ENCODE measurements at regions not wholly inside any gene's neighbourhood (a gene's known extent, or its start where the extent isn't known, plus 50 kb on each side); places are given as distances from the start of the nearest gene placed in this dataset.

DNA sequence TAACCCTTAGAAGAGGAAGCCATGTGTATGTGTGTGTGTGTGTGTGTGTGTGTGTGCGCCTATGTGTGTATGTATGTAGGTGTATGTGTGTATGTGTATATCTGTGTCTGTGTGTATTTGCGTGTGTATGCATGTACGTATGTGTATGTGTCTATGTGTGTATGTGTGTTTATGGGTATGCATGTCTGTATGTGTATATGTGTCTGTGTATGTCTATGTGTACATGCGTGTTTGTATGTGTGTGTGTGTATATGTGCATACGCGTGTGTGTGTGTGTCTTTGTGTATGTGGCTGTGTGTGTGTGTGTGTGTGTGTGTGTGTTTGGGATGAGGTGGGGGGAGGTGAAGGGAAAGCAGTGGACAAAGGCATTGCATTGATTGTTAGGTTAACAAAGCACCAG, 380.2 kb downstream of the HRH4 start:
- no peak for DNase-seq

DNA sequence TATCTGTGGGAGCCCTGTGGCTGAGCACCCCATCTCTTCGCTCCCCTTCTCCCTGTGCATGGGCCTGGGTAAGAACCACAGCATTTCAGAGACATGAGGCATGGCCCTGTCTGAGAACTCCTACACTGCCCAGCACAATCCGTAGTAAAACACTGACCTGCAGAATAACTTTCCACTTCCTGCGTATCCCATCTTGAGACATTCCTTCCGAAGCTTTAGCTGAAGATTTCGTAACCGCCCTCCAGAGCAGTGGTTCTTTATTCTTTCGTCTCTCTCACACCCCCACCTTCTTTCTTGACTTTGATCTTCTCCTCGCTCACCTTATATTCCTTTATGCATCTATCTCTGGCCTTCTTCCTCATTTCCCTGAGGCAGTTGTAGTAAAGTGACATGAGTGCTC, 381.1 kb downstream of the HRH4 start:
- no peak for DNase-seq

DNA sequence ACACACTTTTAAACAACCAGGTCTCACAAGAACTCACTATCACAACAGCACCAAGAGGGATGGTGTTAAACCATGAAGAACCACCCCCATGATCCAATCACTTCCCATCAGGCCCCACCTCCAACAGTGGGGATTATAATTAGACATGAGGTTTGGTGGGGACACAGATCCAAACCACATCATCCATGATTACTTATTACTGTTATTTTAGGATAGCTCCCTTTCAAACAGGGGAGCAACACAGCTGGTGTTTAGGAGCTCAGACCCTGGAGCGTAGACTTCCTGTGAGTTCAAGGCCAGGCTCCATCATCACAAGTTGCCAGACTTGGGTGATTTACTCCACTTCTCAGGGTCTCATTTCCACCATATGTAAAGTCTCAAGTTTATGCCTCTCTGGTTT, 382.7 kb downstream of the HRH4 start:
- DNase-seq = no peak

DNA sequence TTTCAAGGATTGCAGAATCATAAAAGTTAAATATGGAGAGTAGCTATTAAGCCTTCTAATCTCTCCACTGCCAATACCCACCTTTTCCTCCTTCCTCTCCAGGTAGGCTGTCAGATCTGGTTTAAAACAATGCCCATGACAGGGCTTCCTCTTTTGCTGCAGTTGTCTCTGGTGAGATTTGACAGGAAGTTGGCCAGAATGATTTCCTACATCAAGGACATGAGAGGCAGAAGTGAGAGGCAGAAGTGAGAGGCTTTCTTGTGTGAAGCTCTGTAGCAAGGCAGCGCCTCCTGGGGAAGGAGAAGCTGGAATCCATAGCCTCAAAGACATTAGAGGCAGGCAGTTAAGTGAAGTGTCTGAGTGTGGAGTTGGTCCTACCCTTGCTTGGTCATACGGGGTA, 385.7 kb downstream of the HRH4 start:
- DNase-seq = no peak

DNA sequence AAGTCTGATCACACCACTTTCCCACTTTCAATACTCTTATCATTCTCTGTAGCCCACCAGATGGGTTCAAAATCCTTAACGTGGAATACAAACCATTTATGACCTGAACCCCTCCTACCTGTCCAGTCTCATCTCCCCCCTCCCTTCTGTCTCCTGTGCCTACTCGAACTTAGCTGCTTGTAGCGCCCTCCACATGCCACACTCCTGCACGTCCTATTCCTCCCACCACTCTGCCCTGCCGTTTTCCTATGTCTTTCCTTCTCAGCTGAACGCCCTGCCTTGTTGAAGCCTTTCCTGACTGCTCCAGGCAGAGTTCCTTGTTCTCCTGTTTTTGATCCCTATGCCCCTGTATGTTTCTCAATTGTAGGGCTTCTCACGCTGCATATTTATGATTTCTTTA, 390.1 kb downstream of the HRH4 start:
- no peak for DNase-seq

DNA sequence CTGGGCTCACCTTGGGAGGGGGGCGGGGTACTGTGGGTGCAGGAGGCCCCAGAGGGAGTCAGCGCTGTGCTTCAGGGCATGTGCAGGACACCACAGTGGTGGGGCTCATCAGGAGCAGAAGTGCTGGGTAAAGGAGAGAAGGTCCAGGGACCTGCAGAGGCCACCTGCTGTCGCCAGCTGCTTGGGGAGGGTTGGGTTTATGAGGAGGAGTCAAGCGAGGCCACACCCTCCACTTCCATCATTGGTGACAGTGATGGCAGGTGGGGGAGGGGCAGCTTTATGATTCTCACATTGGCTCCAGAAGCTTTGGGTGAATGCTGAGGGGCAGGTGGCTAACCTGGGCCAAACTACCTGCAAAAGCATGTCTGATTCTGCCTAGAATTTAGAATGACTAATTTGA, 392.6 kb downstream of the HRH4 start:
- DNase-seq = no peak

DNA sequence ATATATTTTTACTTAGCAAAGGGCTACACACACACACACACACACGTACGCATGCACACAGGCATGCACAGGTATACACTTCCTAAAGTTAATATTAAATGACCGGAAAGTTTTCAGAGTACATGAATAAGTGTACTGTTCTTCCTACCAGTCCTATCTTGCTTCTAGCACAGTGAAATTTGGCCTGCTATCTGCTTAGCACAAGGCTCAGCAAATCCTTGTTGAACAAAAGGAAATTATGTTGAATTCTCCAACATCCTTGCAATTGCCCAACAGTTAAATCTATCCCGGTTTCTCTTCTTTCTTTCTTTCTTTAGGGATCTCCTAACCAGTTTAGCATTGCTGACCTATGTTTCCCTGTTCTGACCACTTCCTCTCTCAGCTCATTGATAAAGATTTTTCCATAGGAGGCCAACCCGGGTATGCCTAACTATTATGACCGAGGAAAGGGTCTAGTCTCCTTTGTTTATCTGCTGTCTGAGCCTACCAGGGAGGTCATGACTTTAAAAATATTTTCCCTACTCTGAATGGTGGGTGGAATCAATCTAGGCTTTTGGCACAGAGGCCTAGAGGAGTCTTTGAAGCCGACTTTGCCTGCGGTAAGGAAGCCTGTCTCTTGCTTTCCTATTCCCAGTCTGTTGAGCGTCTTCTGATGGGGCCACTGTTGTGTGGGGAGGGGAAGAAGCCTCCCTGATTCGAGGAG, 400.7 kb downstream of the HRH4 start:
- no peak for DNase-seq

DNA sequence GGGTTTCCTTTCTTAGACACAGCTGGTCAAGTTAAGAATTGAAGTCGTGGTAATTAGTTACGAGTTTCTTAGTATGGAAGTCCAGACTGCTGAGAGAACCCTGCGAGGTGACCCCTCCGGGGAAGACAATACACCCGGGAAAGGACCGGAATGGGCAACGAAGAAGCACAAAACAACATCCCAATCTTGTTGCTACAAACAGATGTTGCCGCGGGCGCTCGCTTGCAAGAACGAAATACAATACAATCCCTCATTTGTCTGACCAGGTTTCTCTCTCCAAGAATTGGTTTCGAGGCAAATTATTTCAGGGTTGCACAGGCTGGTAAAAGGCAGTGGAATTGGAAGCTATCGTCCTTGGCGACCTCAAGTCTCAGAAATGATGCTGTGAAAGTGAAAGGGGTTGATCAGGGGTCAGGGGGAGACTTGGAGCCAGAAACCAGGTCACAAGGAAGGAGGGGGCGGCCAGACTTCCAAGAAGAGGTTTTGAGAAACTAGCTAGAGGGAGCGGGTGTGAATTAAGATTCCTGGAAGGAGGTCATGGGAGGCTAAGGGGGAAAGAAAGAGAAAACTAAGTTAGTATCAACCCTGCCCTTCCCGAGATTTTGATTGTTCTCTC, 401.9 kb downstream of the HRH4 start:
- no peak for DNase-seq

DNA sequence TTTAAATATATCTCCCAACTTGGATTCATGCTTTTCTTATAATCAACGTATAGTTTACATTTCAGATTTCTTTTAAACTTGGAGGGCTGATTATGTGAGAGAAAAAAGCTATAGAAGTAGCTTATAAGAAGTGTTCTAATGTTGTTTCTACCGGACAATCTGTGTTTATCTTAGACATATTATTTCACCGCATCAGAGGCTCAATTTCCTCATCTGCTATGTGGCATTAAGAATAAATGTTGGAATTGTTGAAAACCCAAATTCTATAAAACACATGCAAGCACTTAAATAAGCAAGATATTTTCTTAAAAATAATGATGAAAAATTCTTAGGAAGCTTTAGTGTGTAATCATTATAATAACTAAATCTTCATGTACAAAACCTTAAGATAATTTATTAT, 407.9 kb downstream of the HRH4 start:
- DNase-seq = no peak

DNA sequence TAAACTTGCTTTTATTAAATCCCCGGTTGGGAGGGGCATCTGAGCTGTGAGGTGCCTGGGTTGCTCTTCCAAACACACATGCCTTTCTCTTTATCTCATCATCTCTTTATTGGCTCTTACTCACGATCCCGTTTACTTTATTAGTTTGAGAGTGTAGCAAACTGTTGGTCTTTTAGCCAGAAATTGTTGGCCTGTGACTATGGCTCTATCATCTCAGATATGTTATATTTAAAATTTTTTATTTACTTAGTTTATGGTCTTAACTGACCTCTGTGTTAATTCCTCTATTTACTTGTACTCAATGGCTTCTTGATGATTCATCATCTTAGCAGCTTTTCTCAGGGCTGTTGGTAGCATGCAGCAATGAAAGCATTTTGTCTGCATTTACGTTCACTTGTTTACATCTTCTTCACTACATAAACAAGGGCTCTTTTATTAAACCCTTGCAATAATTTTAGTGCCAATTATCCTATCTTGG, 408.4 kb downstream of the HRH4 start:
- DNase-seq = no peak

DNA sequence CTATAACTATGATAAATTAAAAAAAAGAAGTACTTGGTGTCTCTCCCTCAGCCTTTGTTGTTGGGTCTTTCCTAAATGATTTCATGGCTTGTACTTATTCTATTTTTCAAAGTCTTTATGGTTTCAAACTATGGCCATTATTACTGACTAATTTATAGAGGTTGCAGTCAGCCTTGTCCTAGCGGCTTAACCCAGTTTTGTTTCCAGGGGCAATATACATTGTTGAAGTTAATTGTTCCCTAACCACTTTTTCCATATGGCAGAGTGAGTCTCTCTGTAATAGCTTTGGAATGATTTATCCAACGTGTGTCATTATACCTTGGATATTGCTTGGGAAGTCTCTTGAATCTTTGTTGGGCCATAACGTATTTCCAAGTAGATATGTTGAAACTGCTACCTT, 408.8 kb downstream of the HRH4 start:
- DNase-seq = no peak

DNA sequence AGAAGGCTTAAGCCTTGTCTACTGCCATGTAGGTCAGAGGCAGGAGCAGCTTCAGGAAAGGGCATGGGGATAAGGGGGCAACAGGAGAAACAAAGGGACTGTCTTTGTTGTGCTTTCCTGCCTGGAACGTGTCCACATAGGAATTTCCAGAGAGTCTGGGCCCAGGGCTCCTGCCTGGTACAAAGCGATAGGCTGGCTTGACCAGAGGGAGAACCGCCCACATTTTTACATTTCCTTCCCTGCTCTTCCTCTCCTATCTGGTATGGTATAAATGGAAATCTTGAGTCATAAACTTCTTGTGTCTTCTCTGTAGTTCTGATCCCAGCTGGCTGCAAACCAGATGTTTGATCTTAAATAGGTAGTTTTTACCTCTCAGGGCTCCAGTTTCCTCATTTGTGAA, 414.8 kb downstream of the HRH4 start:
- no peak for DNase-seq

DNA sequence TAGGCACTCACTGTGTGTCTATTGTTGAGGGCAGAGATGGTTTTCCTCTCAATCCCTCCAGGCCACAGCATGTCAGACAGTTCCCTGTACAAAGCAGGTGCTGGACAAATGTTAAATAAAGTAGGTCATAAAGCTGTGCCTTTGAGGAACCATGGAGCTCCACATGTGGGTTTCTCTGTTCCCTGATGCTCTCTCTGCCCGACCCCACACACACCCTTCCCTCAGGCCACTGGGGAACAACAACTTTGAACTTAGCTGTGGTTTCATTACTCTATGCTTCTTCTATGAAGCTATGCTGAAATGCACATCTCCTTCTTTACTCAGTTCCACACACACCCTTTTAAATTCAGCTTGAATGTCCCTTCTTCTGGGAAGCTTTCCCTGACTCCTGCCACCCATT, 415.3 kb downstream of the HRH4 start:
- no peak for DNase-seq

DNA sequence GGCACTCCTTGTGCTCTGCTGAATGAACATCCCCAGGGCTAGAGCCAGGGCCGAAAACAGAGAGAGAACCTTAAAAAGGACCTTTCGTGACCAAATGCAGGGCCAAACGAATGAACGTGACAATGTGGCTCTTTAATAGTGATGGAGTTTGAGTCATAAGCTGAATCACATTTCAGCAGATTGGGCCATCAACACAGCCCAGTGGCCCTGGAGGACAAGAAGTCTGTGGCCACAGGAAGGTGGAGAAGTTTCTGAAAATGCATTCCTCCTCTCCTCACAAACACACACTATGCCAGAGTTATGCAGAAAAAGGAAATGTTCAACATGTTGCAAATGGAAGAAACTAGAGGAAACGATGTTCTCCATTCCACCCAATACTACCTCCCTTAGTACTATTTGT, 415.8 kb downstream of the HRH4 start:
- DNase-seq = no peak

DNA sequence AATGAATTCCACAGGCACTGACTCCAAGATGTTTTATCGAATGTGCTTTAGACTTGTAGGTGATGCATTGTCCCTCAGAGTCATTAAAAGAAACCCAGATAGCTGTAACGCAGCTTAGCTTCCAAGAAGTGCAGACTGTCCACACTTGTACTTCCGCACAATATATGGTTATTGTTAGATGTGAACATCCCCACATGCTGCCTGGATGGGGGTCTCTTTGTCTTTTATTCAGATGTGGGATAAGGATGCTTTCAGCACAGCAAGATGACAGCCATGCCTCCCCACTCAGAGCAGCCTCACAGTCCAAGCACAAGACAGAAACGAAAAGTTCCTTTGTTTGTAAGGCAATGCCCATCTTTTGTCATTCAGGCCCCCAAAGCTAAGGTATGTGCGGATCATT, 416.6 kb downstream of the HRH4 start:
- DNase-seq = no peak

DNA sequence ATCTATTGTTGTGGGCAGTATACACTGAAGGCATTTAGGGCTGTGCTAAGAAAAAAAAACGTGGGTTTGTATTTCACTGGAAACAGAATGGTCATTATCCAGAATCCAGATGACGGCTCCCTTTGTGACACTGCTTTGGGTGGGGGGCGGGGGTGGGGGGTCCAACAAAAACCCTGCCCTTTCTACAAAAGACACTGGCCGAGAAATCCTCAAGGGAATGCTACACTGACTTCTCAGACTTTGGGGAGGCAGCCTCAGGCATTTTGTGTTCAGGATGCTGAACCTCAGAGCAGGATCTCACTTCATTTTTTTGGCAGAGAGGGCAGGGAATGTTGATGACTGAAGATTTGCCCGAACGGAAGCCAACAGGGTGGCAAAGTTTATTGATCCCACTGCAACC, 417.1 kb downstream of the HRH4 start:
- DNase-seq = no peak

DNA sequence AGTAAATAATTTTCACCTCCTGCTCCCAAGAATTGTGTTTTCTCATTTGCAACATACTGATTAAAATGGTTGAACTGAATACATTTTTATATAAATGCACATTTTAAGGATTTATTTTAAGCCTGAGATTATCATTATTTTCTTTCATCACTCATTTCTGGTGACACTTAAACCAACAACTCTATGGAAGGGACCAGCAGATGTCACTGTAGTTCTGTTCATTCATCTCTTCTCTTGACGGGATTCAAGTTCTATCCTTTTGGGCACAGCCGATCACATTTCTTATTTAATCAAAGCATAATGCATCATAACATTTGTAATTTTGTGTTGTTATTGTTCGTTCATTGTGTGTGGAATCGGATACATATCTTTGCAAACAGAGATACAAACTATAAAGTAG, 417.9 kb downstream of the HRH4 start:
- no peak for DNase-seq

DNA sequence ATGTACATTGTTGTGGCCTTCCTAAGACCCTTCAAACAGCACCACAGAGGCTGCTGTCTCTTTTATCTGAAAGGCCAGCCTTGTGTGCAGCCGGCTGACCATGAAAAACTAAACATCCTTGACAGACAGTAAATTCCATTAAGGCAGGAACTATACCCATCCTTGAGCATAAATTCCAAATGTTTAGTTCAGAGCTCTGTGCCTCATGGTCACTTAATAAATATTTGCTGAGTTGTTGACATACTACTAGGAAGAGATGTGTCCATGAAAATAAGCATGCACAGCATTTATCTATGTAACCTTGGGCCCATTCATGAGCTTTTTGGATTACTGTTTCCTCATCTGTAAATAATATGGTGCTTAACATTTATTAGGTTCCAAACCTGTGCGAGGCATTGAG, 424.8 kb downstream of the HRH4 start:
- DNase-seq = no peak

DNA sequence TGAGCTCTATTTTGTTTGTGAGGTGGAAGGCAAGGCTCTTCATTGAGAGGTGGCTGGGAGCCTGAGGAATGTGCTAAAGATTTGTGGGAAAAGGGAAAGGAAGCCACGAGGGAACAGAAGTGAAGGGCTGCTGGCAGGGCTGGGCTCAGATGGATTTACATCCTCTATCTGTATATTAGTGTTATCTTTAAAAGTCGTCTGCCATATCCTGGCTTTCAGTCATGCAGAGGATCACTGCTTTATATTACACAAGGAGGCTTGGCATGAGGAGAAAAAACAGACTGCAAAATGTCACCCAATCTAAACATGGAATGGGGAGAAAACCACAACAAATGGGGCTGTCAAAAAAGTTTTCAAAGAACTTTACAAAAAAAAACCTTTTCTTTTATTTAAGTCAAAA, 434.4 kb downstream of the HRH4 start:
- no peak for DNase-seq

DNA sequence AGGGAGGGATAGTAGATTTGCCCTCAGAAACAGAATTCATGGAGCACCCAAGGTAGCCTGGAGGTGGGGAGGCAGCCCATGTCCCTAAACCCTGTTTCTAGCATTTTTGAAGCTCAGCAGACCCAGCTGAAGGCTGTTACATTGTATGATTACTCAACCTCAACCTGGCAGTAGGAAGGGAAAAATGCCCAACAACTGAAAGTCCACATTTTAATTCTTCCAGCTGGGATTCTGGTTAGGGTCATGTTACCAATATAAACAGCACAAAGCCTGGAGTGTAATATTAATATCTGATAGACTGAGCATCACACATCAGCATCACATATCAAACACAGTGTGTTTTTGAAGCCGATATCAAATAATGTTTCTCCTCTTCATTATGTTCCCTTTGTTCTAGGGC, 437.0 kb downstream of the HRH4 start:
- no peak for DNase-seq

DNA sequence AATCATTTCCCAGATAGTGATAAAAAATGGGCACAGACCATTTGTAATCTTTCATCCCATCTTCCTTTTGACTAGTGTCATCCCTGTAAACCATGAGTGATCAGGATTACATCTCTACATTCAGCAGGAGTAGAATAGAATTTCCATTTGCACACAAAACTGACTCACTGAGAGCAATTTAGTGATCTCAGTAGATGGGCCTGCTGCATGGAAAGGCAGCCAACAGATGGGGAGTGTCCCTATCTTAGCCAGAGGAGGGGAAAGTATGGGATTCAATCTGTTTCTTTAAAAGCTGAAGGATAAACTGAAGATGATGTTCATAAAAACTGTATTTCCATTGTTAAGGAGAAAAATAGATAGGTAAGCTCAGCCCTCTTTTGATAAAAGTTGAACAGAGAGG, 441.7 kb downstream of the ZNF521 start:
- no peak for DNase-seq

DNA sequence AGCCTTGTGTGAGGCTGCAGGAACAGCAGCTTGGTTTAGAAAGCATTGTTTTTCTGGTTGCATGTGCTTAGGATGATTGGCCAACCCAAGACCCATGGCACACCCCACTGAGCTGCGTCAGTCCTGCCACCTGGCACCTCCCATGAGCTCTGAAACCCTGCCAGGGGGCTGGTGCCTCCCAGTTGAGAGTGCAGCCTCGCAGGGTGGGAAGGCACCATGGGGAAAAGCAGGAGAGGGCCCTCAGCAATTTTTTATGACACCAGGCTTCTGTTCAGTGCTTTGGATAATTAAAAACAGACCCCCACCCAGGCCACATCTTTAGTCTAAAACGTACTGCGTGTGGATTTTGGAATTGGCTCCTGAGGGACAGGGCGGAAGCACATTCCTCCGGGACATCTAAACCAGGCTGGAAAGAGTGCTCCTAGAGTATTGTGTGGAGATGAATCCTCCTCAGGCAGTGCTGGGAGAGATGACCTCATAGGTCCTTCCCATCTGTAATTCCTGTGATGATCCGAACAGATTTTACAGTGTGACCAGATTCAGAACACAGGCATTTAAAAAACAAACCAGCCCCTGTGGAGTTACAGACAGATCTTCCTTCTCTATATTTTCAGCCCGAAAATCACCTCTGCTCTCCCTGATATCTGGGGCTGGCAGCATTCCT, 438.3 kb downstream of the ZNF521 start:
- DNase-seq = no peak

DNA sequence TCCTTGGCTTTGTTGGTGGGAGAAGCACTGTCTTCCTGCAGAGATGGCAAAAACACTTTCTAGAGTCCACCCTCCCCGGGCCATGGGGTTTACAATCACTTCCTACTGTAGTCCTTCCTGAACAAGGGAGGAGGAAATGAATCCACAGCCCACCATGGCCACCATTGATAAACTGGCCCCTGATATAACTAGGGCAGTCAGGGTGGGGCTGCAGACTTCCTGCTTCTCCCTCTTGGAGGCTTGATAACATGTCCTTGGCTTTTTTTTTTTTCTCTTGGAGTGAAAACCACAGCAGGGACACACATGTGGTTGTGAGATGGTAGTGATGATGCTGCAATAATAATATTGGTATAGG, 437.8 kb downstream of the ZNF521 start:
- DNase-seq = no peak

DNA sequence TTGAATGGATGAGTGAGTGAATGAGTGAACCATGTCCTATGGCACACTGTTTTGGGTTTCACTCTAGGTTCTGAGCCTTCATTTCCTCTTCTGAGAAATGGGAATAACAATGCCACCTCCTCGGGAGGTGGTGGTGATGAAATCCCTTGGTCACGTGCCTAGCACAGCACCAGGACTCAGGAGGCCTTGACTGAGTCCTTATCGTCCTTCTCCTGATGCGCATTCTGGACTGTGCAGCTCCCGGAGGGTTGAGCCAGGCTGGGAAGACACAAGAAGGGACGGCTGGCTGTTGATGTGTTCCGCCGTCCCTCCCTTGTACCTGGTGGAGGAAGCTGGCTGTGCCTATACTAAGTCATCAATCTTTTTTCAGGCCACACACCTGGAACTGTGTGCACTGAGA, 437.3 kb downstream of the ZNF521 start:
- DNase-seq = no peak

DNA sequence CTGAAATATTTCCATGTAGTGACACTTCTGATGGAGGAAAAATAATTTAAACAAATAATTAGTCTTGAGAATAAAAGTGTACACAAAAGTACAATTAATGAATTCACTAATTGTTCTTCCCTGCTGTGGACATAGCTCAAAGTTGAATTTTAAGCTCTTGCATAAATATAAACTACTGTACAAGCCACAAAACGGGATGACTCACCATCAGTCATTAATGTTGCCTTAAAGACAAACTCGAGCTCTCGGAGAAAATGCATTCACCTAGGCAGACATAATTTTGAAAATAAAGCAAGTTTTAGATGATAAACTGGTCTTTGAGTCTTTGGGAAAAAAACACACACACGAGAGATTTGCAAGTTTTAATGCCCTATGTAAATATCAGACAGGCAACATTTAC, 436.4 kb downstream of the ZNF521 start:
- no peak for DNase-seq

Measured in NCI-H1092 (cell line).